Common myeloid progenitor, CD34-positive (primary cell): ENCODE measurements at regions not wholly inside any gene's neighbourhood (a gene's known extent, or its start where the extent isn't known, plus 50 kb on each side); places are given as distances from the start of the nearest gene placed in this dataset.

Experiments
- CTCF ChIA-PET: fragments of 350-600 bp; sonication (Branson Sonifier 250); formaldehyde crosslinking; loops from one replicate; lab custom pipeline; 2021; ENCODE audit warnings: antibody characterized with exemption; lab: Charles Lee
- POLR2A ChIA-PET: fragments of 350-600 bp; sonication (Branson Sonifier 250); formaldehyde crosslinking; loops from one replicate; lab custom pipeline; 2021; ENCODE audit warnings: antibody characterized with exemption; lab: Charles Lee
- DNase-seq, 3 donors: peaks; one replicate each; pipeline versions ENCODE4 v3.0.0 to v3.0.0-alpha.2; 2013
- H3K27ac ChIP-seq, 2 experiments: 1 replicate in 1 of 2; 2 replicates in 1 of 2; pipeline ENCODE4 v1.7.0; 2013; ENCODE audit warnings: inconsistent platforms in 2 of 2, low read length in 2 of 2, mild to moderate bottlenecking in 2 of 2, low read depth in 1 of 2, moderate library complexity in 1 of 2; ENCODE audit not compliant: severe bottlenecking in 2 of 2, insufficient read depth in 1 of 2, poor library complexity in 1 of 2
- H3K27me3 ChIP-seq, 5 experiments: replicated peaks in 2 of 5; 1 replicate in 3 of 5; 2 replicates in 2 of 5; pipeline versions ENCODE4 v1.6.1 to v1.7.0; 2013; ENCODE audit warnings: low read length in 4 of 5, mild to moderate bottlenecking in 2 of 5, moderate library complexity in 2 of 5, inconsistent platforms in 1 of 5; ENCODE audit not compliant: insufficient read depth in 5 of 5, control insufficient read depth in 4 of 5
- H3K36me3 ChIP-seq, 4 experiments: 1 replicate in 2 of 4; 2 replicates in 2 of 4; pipeline versions ENCODE4 v1.6.1 to v1.7.0; 2013; ENCODE audit warnings: low read length in 3 of 4, control low read depth in 1 of 4, mild to moderate bottlenecking in 1 of 4; ENCODE audit not compliant: control insufficient read depth in 4 of 4, insufficient read depth in 4 of 4
- H3K4me1 ChIP-seq, 4 experiments: 1 replicate in 3 of 4; 2 replicates in 1 of 4; pipeline versions ENCODE4 v1.6.1 to v1.7.1; 2013; ENCODE audit warnings: low read length in 3 of 4, mild to moderate bottlenecking in 3 of 4, control low read depth in 1 of 4, inconsistent platforms in 1 of 4, moderate library complexity in 1 of 4; ENCODE audit not compliant: control insufficient read depth in 4 of 4, insufficient read depth in 4 of 4; ENCODE audit errors: control extremely low read depth in 1 of 4
- H3K4me3 ChIP-seq, 7 experiments: 1 replicate in 4 of 7; 2 replicates in 3 of 7; pipeline versions ENCODE4 v1.5.1 to v1.7.0; 2013; ENCODE audit warnings: mild to moderate bottlenecking in 7 of 7, low read length in 6 of 7, moderate library complexity in 6 of 7, inconsistent platforms in 2 of 7, low read depth in 2 of 7, control low read depth in 1 of 7; ENCODE audit not compliant: insufficient read depth in 4 of 7, control insufficient read depth in 1 of 7; ENCODE audit errors: extremely low read depth in 1 of 7
- H3K9me3 ChIP-seq, 5 experiments: 1 replicate in 4 of 5; 2 replicates in 1 of 5; pipeline versions ENCODE4 v1.6.1 to v1.7.1; 2013; ENCODE audit warnings: low read length in 4 of 5, mild to moderate bottlenecking in 2 of 5, inconsistent platforms in 1 of 5, low read depth in 1 of 5, moderate library complexity in 1 of 5; ENCODE audit not compliant: control insufficient read depth in 4 of 5, insufficient read depth in 2 of 5; ENCODE audit errors: control extremely low read depth in 1 of 5
- WGBS: methylation state at CpG from one replicate; pipeline ENCODE4 v1.1.5; 2013; ENCODE audit not compliant: insufficient coverage; 5-methylcytosine and 5-hydroxymethylcytosine counted together

GRCh38 chr7:49389871-49390479, 383.5 kb upstream of the VWC2 start:
- Histone ChIP-seq H3K36me3 (no peaks in the 10 kb centered on the region), H3K27me3 (no peaks in the 10 kb centered on the region), H3K4me3 (no peak overlapping the region), H3K4me1 (no peaks in the 10 kb centered on the region), H3K9me3 (no peaks in the 10 kb centered on the region), H3K27ac (no peak overlapping the region)
- no peak for DNase-seq
- ChIA-PET POLR2A (interaction anchor here (0.6 kb wide), 1 partner anchor 178 kb away, joined by 3 read pairs; no protein-coding TSS in a partner anchor), CTCF (no interaction called here)
- WGBS = 68% methylated on average over 3 of the region's 7 CpGs

GRCh38 chr7:49396229-49396628, 377.2 kb upstream of the VWC2 start:
- POLR2A ChIA-PET = no interaction called here
- DNase-seq = no peak
- Histone ChIP-seq H3K4me1 (no peaks in the 10 kb centered on the region), H3K4me3 (no peak overlapping the region), H3K27ac (no peak overlapping the region), H3K36me3 (no peaks in the 10 kb centered on the region), H3K9me3 (no peaks in the 10 kb centered on the region), H3K27me3 (no peaks in the 10 kb centered on the region)
- 100% methylated on average over 2 of the region's 4 CpGs for WGBS
- CTCF ChIA-PET = no interaction called here

- H3K36me3 ChIP-seq = no peaks in the 10 kb centered on the region
- H3K9me3 ChIP-seq = no peaks in the 10 kb centered on the region
- POLR2A ChIA-PET = no interaction called here
- no peaks in the 10 kb centered on the region for H3K4me1 ChIP-seq
- no peak overlapping the region for H3K27ac ChIP-seq
- WGBS = no CpG with 5 or more reads among the region's 4 CpGs
- H3K27me3 ChIP-seq = no peaks in the 10 kb centered on the region
- no peak overlapping the region for H3K4me3 ChIP-seq
- DNase-seq = no peak
- CTCF ChIA-PET = no interaction called here
Observed at GRCh38 chr7:49397750-49398149, 375.7 kb upstream of the VWC2 start.

GRCh38 chr7:49398236-49398635, 375.2 kb upstream of the VWC2 start:
- Histone ChIP-seq H3K4me1 (no peaks in the 10 kb centered on the region), H3K9me3 (no peaks in the 10 kb centered on the region), H3K27ac (no peak overlapping the region), H3K36me3 (no peaks in the 10 kb centered on the region), H3K27me3 (no peaks in the 10 kb centered on the region), H3K4me3 (no peak overlapping the region)
- no peak for DNase-seq
- 100% methylated on average over 2 of the region's 5 CpGs for WGBS
- ChIA-PET POLR2A (no interaction called here), CTCF (no interaction called here)

GRCh38 chr7:49398746-49399145, 374.7 kb upstream of the VWC2 start:
- no peak for DNase-seq
- H3K4me3 ChIP-seq = no peak overlapping the region
- no peaks in the 10 kb centered on the region for H3K27me3 ChIP-seq
- H3K27ac ChIP-seq = no peak overlapping the region
- 91% methylated on average over 2 of the region's 3 CpGs for WGBS
- no peaks in the 10 kb centered on the region for H3K4me1 ChIP-seq
- no peaks in the 10 kb centered on the region for H3K9me3 ChIP-seq
- H3K36me3 ChIP-seq = no peaks in the 10 kb centered on the region
- CTCF ChIA-PET = no interaction called here
- POLR2A ChIA-PET = no interaction called here

- DNase-seq = no peak
- Histone ChIP-seq H3K9me3 (no peaks in the 10 kb centered on the region), H3K4me3 (no peak overlapping the region), H3K36me3 (no peaks in the 10 kb centered on the region), H3K27me3 (no peaks in the 10 kb centered on the region), H3K27ac (no peak overlapping the region), H3K4me1 (no peaks in the 10 kb centered on the region)
- 100% methylated on average over 2 of the region's 4 CpGs for WGBS
- CTCF ChIA-PET = no interaction called here
- POLR2A ChIA-PET = no interaction called here
Observed at GRCh38 chr7:49400891-49401550, 372.4 kb upstream of the VWC2 start.

GRCh38 chr7:49403844-49404243, 369.6 kb upstream of the VWC2 start:
- Histone ChIP-seq H3K36me3 (no peaks in the 10 kb centered on the region), H3K27me3 (no peaks in the 10 kb centered on the region), H3K9me3 (no peaks in the 10 kb centered on the region), H3K4me3 (no peak overlapping the region), H3K4me1 (no peaks in the 10 kb centered on the region), H3K27ac (no peak overlapping the region)
- DNase-seq = no peak
- CTCF ChIA-PET = no interaction called here
- POLR2A ChIA-PET = no interaction called here
- 94% methylated on average over 2 of the region's 2 CpGs for WGBS
